Adipocyte (in vitro differentiated cells): ENCODE measurements at regions not wholly inside any gene's neighbourhood (a gene's known extent, or its start where the extent isn't known, plus 50 kb on each side); places are given as distances from the start of the nearest gene placed in this dataset.
"Not testable (repeated sequence)": the region's sequence is repeated elsewhere in the genome, so short reads cannot be mapped to it uniquely, and the experiment has no call there.

Experiments used
- DNase-seq: peaks from one replicate; pipeline ENCODE4 v3.0.0-alpha.2; 2015; ENCODE audit warnings: low read depth
- H3K27me3 ChIP-seq: replicated peaks from 2 replicates; pipeline ENCODE4 v1.7.0; 2013; ENCODE audit warnings: mild to moderate bottlenecking, low read length, moderate library complexity; ENCODE audit not compliant: control insufficient read depth, insufficient read depth
- H3K36me3 ChIP-seq: 2 replicates; pipeline ENCODE4 v1.7.0; 2013; ENCODE audit warnings: low read length, mild to moderate bottlenecking, moderate library complexity; ENCODE audit not compliant: control insufficient read depth, insufficient read depth, severe bottlenecking
- H3K4me1 ChIP-seq: 2 replicates; pipeline ENCODE4 v1.7.0; 2013; ENCODE audit warnings: mild to moderate bottlenecking, low read length, moderate library complexity; ENCODE audit not compliant: control insufficient read depth, insufficient read depth
- H3K4me3 ChIP-seq: 2 replicates; pipeline ENCODE4 v1.7.0; 2013; ENCODE audit warnings: mild to moderate bottlenecking, low read length, moderate library complexity
- H3K9ac ChIP-seq: 2 replicates; pipeline ENCODE4 v1.7.0; 2013; ENCODE audit warnings: mild to moderate bottlenecking, low read length, moderate library complexity
- H3K9me3 ChIP-seq: 2 replicates; pipeline ENCODE4 v1.7.0; 2013; ENCODE audit warnings: mild to moderate bottlenecking, low read length, moderate library complexity; ENCODE audit not compliant: control insufficient read depth

GRCh38 chr13:62119739-62120700 lies 704.4 kb upstream of the PCDH20 start:
- DNase-seq = peak; percentile 81
- Histone ChIP-seq H3K4me1 (peaks cover 3% of the 10 kb centered on the region), H3K36me3 (no peaks in the 10 kb centered on the region), H3K9ac (no peak overlapping the region), H3K27me3 (no peaks in the 10 kb centered on the region), H3K4me3 (no peak overlapping the region), H3K9me3 (no peaks in the 10 kb centered on the region)

GRCh38 chr13:62115831-62116230 lies 700.2 kb upstream of the PCDH20 start:
- Histone ChIP-seq H3K4me3 (no peak overlapping the region), H3K36me3 (no peaks in the 10 kb centered on the region), H3K9me3 (no peaks in the 10 kb centered on the region), H3K27me3 (no peaks in the 10 kb centered on the region), H3K4me1 (peaks cover 3% of the 10 kb centered on the region), H3K9ac (no peak overlapping the region)
- no peak for DNase-seq

GRCh38 chr13:62113179-62113578 lies 697.5 kb upstream of the PCDH20 start:
- H3K4me3 ChIP-seq = no peak overlapping the region
- H3K9me3 ChIP-seq = no peaks in the 10 kb centered on the region
- H3K4me1 ChIP-seq = peaks cover 2% of the 10 kb centered on the region
- H3K9ac ChIP-seq = no peak overlapping the region
- no peaks in the 10 kb centered on the region for H3K36me3 ChIP-seq
- no peak for DNase-seq
- H3K27me3 ChIP-seq = no peaks in the 10 kb centered on the region

GRCh38 chr13:62110079-62110478 lies 694.4 kb upstream of the PCDH20 start:
- Histone ChIP-seq H3K27me3 (no peaks in the 10 kb centered on the region), H3K36me3 (no peaks in the 10 kb centered on the region), H3K9ac (no peak overlapping the region), H3K4me3 (no peak overlapping the region), H3K9me3 (no peaks in the 10 kb centered on the region), H3K4me1 (no peaks in the 10 kb centered on the region)
- no peak for DNase-seq

GRCh38 chr13:62104136-62104535 lies 688.5 kb upstream of the PCDH20 start:
- H3K4me1 ChIP-seq, H3K9ac ChIP-seq, DNase-seq, H3K36me3 ChIP-seq, H3K27me3 ChIP-seq, H3K9me3 ChIP-seq, H3K4me3 ChIP-seq: not testable (repeated sequence)

- no peaks in the 10 kb centered on the region for H3K9me3 ChIP-seq
- no peak for DNase-seq
- no peak overlapping the region for H3K9ac ChIP-seq
- no peaks in the 10 kb centered on the region for H3K36me3 ChIP-seq
- H3K4me1 ChIP-seq = peaks cover 4% of the 10 kb centered on the region
- no peak overlapping the region for H3K4me3 ChIP-seq
- H3K27me3 ChIP-seq = no peaks in the 10 kb centered on the region
Observed at GRCh38 chr13:62096652-62097051, 681.0 kb upstream of the PCDH20 start.

GRCh38 chr13:62094932-62095331 lies 679.3 kb upstream of the PCDH20 start:
- no peaks in the 10 kb centered on the region for H3K27me3 ChIP-seq
- no peaks in the 10 kb centered on the region for H3K9me3 ChIP-seq
- H3K4me3 ChIP-seq = no peak overlapping the region
- no peak overlapping the region for H3K9ac ChIP-seq
- peaks cover 4% of the 10 kb centered on the region for H3K4me1 ChIP-seq
- H3K36me3 ChIP-seq = no peaks in the 10 kb centered on the region
- no peak for DNase-seq

- H3K36me3 ChIP-seq = no peaks in the 10 kb centered on the region
- peaks cover 4% of the 10 kb centered on the region for H3K4me1 ChIP-seq
- no peak overlapping the region for H3K4me3 ChIP-seq
- no peaks in the 10 kb centered on the region for H3K27me3 ChIP-seq
- H3K9ac ChIP-seq = no peak overlapping the region
- no peak for DNase-seq
- H3K9me3 ChIP-seq = no peaks in the 10 kb centered on the region
Observed at GRCh38 chr13:62093984-62094780, 678.5 kb upstream of the PCDH20 start.

- no peaks in the 10 kb centered on the region for H3K9me3 ChIP-seq
- H3K4me1 ChIP-seq = peaks cover 4% of the 10 kb centered on the region
- no peak overlapping the region for H3K9ac ChIP-seq
- H3K27me3 ChIP-seq = no peaks in the 10 kb centered on the region
- H3K36me3 ChIP-seq = no peaks in the 10 kb centered on the region
- DNase-seq = no peak
- H3K4me3 ChIP-seq = no peak overlapping the region
Observed at GRCh38 chr13:62092949-62093348, 677.3 kb upstream of the PCDH20 start.

GRCh38 chr13:62092536-62092935 lies 676.9 kb upstream of the PCDH20 start:
- no peak for DNase-seq
- Histone ChIP-seq H3K9ac (no peak overlapping the region), H3K9me3 (no peaks in the 10 kb centered on the region), H3K4me1 (peaks cover 4% of the 10 kb centered on the region), H3K4me3 (no peak overlapping the region), H3K27me3 (no peaks in the 10 kb centered on the region), H3K36me3 (no peaks in the 10 kb centered on the region)

GRCh38 chr13:62088165-62088564 lies 672.5 kb upstream of the PCDH20 start:
- Histone ChIP-seq H3K27me3 (no peaks in the 10 kb centered on the region), H3K9me3 (no peaks in the 10 kb centered on the region), H3K36me3 (no peaks in the 10 kb centered on the region), H3K4me3 (no peak overlapping the region), H3K4me1 (no peaks in the 10 kb centered on the region), H3K9ac (no peak overlapping the region)
- no peak for DNase-seq
